ENCODE measurements at regions not wholly inside any gene's neighbourhood (a gene's known extent, or its start where the extent isn't known, plus 50 kb on each side); places are given as distances from the start of the nearest gene placed in this dataset.

DNA sequence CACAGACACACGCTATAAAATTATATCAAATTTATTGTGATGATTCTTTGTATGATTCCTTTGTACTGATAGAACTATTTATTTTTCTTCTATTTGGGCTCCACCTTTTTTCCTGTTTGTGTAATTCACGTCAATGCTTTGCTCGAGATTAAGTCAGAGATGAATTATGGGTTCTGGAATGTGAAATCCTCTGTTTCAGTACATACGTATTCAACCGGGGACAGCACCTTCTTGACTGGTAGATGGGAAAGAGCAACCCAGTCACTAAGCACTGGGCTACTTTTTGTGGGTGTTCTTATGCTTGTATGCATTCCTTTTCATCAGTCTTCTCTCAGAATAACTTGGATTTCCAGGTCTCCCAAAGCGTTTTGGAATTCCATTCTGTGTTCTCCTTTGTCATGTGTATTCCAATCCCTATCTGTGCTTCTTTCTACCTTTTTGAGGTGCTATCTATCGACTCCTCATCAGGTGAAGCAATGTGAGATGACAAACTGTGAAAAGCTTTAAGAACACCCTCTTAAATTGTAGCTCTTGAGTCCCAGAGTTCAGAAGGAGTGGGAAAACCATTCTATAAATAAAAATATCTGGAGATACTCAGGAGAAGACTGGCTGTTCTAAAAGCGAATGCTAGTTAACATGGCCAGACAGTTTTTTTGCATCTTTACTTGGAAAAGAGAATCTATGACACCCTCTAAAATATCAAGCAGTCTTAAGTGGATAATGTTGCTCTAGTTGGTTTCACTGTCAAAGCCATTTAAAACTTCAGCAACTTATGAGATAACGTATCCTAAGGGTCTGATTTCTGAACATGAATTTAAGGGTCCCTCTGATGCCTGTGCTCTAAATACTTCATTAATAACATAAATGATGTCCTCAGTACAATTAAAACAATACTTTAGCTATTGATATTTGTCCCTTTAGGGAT is 197.7 kb upstream of the PREP start:
- no peak for DNase-seq

GRCh38 chr6:105598264-105598663 is 195.4 kb upstream of the PREP start:
- DNase-seq = no peak

- no peak for DNase-seq
Observed at GRCh38 chr6:105596284-105596755, 193.4 kb upstream of the PREP start.

DNA sequence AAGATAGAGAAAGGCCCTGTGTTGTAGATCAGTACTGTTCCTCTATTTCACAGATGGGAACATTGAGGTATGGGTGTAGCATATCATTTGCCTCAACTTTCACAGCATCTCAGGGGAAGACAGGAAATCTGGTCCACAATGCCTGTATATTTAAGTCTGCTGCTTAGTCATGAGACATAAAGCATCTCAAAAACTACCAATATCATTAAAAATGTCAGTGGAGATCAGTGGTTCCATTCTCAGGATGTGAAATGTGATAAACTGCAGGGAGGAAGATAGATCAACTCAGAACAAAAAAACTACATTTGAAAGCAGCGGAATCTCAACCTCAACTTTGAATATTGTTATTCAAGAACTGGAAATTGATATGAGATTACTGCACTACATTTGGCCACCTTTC is 192.9 kb upstream of the PREP start:
- DNase-seq = no peak

DNA sequence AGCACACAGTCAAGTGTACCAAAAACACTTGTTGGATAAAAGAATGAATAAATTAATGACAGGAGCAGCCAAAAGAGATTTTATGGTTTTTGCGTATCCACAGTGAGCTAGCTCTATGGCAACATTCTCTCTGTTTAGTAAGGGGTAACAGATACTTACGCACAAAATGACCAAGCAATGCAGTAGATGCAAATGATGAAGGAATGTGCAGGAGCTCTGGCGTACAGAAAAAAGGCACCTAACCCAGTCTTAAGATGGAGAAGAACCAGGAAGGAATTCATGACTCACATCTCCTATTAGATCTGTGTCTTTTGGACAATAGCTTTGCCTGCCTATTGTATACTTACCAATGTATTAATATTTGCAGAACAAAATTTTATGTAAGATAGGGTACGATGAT is 191.9 kb upstream of the PREP start:
- DNase-seq = no peak

DNA sequence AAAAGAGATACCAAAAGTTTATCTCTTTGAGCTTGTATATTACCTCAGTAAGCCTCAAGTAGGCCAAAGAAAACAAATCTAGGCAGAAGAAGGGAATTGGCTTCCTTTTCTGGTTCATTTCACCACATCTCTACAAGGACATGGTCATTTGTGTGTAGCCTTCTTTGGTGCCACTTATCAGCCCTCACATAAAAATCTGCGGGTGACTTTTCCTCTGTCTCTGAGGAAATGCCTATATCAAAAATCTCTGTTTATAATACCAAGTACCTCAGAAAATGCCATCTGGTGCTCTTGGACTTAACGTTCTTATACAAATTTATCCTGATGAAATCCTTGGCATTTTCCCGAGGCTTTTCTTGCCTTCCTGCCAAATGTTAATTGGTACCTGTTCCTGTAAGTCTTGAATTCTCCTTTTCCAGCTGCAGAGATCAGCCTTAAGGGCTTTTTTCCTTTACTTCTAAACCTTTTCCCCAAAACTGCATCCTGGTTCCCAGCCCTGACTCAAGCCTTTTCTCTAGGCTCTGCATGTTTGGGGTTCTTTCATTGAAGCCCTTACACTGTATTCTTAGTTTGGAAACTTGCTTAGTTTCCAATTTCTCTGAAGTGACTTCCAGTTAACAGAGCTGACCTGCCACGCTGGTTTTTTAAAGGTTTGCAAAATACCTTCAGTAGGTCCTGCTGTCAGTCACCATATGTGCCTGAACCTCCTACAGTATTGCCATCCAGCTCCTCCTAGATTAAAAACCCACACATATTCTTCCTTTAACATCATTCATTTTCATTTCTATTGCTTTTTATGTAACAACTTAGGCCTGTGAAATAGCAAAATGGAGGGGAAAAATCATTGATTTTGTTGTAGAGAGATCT is 191.2 kb upstream of the PREP start:
- DNase-seq = no peak

GRCh38 chr6:105593056-105593690 is 190.3 kb upstream of the PREP start:
- no peak for DNase-seq

DNA sequence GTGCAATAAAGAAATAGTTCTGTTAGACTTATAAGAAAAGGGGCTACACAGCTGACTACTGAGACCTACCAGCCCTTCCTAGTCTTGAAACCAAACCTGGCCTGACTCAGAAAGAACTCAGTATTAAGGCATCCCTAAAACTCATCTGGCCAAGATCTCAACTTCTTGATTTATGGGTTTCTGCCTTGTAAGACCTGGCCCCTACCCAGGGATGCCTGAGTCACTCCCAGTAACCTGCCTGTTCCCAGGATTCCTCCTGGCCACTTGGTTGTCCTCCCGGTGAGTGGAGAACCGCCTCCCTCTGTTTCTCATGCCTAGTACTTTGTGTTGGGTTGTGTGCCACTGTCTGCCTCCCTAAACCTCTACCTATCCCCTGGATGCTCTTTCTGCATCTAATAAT is 189.4 kb upstream of the PREP start:
- DNase-seq = no peak

DNA sequence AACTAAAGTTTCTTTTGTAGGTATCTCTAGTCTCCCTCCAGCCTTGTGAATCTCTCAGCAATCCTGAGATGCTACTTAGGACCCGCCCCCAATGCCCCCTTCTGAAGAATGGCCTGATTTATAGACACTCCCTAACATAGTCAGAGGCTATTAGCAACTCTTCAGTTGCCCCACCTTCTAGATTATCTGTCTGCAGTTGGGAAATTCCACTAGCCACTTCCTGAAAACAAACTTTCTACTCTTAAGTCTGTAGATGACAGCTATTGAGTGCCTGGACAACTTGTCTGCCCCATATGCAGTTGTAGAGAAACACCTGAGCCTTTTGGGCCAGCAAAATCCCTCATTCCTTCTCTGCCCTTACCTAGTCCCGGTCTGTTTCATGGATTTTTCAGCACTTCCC is 188.2 kb upstream of the PREP start:
- no peak for DNase-seq

GRCh38 chr6:105588123-105588710 is 185.3 kb upstream of the PREP start:
- no peak for DNase-seq

GRCh38 chr6:105587349-105588122 is 184.7 kb upstream of the PREP start:
- DNase-seq = no peak

GRCh38 chr6:105578179-105578707 is 175.4 kb upstream of the PREP start:
- no peak for DNase-seq

DNA sequence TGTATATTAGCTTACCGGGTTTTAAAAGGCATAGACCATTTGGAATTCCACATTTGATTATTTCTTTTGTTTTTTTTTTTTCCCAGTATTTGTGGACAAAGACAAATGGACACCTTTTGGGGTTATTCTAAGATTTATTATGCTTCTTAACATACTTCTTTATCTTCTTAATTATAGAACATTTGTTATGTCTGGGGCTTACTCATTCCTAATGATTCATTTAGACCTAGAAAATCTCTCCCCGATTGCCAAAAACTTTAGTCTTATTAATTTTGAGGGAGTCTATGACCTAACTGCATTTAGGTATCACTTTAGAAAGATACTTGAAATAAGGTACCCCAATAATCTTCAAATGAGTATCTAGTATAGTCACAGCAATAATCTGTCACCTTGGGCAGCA is 170.7 kb upstream of the PREP start:
- DNase-seq = no peak

GRCh38 chr6:105573138-105573537 is 170.3 kb upstream of the PREP start:
- no peak for DNase-seq

GRCh38 chr6:105570416-105570815 is 167.5 kb upstream of the PREP start:
- DNase-seq = no peak

- DNase-seq = no peak
Observed at GRCh38 chr6:105569706-105570105, 166.8 kb upstream of the PREP start.

GRCh38 chr6:105568751-105569150 is 165.9 kb upstream of the PREP start:
- DNase-seq = no peak

- DNase-seq = no peak
Observed at GRCh38 chr6:105568142-105568541, 165.3 kb upstream of the PREP start.

DNA sequence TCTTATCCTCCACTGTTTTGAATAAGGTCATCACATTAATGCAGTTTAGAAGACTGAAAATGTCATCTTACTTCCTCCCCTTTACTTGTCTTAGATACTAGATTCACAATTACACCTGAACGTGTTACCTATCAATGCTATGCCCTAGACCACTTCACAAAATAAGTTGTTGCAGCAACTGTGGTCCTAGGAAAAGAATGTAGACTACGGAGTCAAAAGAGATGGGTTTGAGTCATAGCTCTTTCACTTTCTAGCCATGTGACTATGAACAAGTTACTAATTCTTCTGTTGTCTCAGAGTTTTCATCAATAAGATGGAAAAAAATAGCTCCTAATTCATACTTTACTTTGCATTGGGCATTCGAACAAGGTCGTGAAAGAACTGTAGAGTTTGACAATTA is 164.3 kb upstream of the PREP start:
- no peak for DNase-seq

DNA sequence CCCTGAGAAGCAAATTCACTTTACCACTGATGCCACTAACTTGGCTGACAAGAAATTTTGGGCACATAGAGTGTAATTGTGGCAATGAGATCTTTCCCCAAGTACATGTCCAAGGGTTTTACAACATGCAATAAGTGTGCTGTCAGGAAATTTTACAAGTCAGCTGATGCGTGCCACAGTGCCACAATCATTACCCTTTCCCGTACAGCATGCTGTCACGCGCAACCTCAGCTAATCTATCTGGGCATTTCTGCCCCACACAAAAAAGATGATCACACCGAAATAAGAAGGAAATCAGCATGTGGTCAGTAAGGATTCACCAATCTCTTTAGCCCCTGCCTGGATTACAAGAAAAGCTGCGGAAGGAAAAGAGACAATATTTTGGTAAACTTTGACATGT is 163.6 kb upstream of the PREP start:
- no peak for DNase-seq

- DNase-seq = no peak
Observed at GRCh38 chr6:105564121-105564902, 161.4 kb upstream of the PREP start.

Data from GOT3 (cell line).